OCI-LY7 (cell line): ENCODE measurements at regions not wholly inside any gene's neighbourhood (a gene's known extent, or its start where the extent isn't known, plus 50 kb on each side); places are given as distances from the start of the nearest gene placed in this dataset.
"Not testable (repeated sequence)": the region's sequence is repeated elsewhere in the genome, so short reads cannot be mapped to it uniquely, and the experiment has no call there.

ENCODE experiments used
- BruUV-seq: library from RNA; stranded (reverse); fragments of 400-500 nt; replicated peaks from 2 replicates; lab custom pipeline; 2021; lab: Mats Ljungman, UMichigan
- CTCF ChIA-PET: fragments of 300-600 bp; sonication (Branson Sonifier 250); formaldehyde crosslinking; loops from one replicate; lab custom pipeline; 2022; ENCODE audit warnings: antibody characterized with exemption; ENCODE audit not compliant: unreplicated experiment; lab: Charles Lee
- POLR2A ChIA-PET: fragments of 300-600 bp; sonication (Branson Sonifier 250); formaldehyde crosslinking; loops from one replicate; lab custom pipeline; 2022; ENCODE audit warnings: antibody characterized with exemption; lab: Charles Lee
- DNase-seq: peaks from one replicate; pipeline ENCODE4 v3.0.0-alpha.2; 2015; ENCODE audit warnings: low spot score
- H2AFZ ChIP-seq: fragments of 200-600 bp; sonication (generic), shearing (Covaris generic); 2 replicates; pipeline ENCODE4 v1.6.1; 2014; ENCODE audit warnings: mild to moderate bottlenecking, antibody characterized with exemption, low read length, moderate library complexity
- H3K27ac ChIP-seq: fragments of 200-600 bp; sonication (generic); 2 replicates; pipeline ENCODE4 v1.5.1; 2014; ENCODE audit warnings: mixed run types, low read depth, mild to moderate bottlenecking, moderate library complexity, low read length, inconsistent platforms; ENCODE audit not compliant: poor library complexity, severe bottlenecking
- H3K36me3 ChIP-seq: fragments of 200-600 bp; sonication (generic); 2 replicates; pipeline ENCODE4 v1.6.1; 2014; ENCODE audit warnings: mild to moderate bottlenecking, antibody characterized with exemption, low read length, moderate library complexity, mixed read lengths; ENCODE audit not compliant: insufficient read depth
- H3K4me1 ChIP-seq: fragments of 200-600 bp; sonication (generic); 2 replicates; pipeline ENCODE4 v1.5.1; 2014; ENCODE audit warnings: mild to moderate bottlenecking, low read length; ENCODE audit not compliant: insufficient read depth, poor library complexity, severe bottlenecking
- H3K4me2 ChIP-seq: fragments of 200-600 bp; sonication (generic); 2 replicates; pipeline ENCODE4 v1.6.1; 2014; ENCODE audit warnings: mild to moderate bottlenecking, low read length
- H3K4me3 ChIP-seq: fragments of 200-600 bp; sonication (generic); 2 replicates; pipeline ENCODE4 v1.5.1; 2014; ENCODE audit warnings: mild to moderate bottlenecking, low read depth, low read length; ENCODE audit not compliant: poor library complexity, severe bottlenecking
- H3K79me2 ChIP-seq: fragments of 200-600 bp; sonication (generic); 2 replicates; pipeline ENCODE4 v1.6.1; 2016; ENCODE audit warnings: low read depth, mild to moderate bottlenecking, low read length, moderate library complexity, mixed read lengths; ENCODE audit not compliant: insufficient read depth
- H3K9me2 ChIP-seq: fragments of 200-600 bp; sonication (generic); 2 replicates; pipeline ENCODE4 v1.6.1; 2016; ENCODE audit warnings: mild to moderate bottlenecking, low read length, mixed read lengths; ENCODE audit not compliant: insufficient read depth
- H3K9me3 ChIP-seq: fragments of 200-600 bp; sonication (generic); 2 replicates; pipeline ENCODE4 v1.6.1; 2014; ENCODE audit warnings: mild to moderate bottlenecking, mixed run types, low read length, mixed read lengths
- H4K20me1 ChIP-seq: fragments of 200-600 bp; sonication (generic); 2 replicates; pipeline ENCODE4 v1.6.1; 2014; ENCODE audit warnings: mild to moderate bottlenecking, antibody characterized with exemption, low read length, moderate library complexity, mixed read lengths; ENCODE audit not compliant: insufficient read depth
- intact Hi-C: fragments of 100-400 bp; cut with micrococcal nuclease; formaldehyde crosslinking; loops from one replicate; pipeline ENCODE4 v1.10.0; 2022; ENCODE audit not compliant: unreplicated experiment

GRCh38 chr9:62909447-62909846 lies 1719.6 kb downstream of the SPATA31A7 start:
- POLR2A ChIA-PET, H3K9me3 ChIP-seq, CTCF ChIA-PET, H3K4me1 ChIP-seq, intact Hi-C loops, H2AFZ ChIP-seq, H3K9me2 ChIP-seq, H4K20me1 ChIP-seq, H3K79me2 ChIP-seq, H3K27ac ChIP-seq, DNase-seq, H3K36me3 ChIP-seq, H3K4me3 ChIP-seq, BruUV-seq, H3K4me2 ChIP-seq: not testable (repeated sequence)

- CTCF ChIA-PET, H2AFZ ChIP-seq, H4K20me1 ChIP-seq, POLR2A ChIA-PET, H3K9me3 ChIP-seq, H3K4me1 ChIP-seq, DNase-seq, H3K79me2 ChIP-seq, H3K4me2 ChIP-seq, intact Hi-C loops, H3K9me2 ChIP-seq, H3K36me3 ChIP-seq, H3K27ac ChIP-seq, H3K4me3 ChIP-seq, BruUV-seq: not testable (repeated sequence)
Measured at GRCh38 chr9:62912278-62912677, 1722.4 kb downstream of the SPATA31A7 start.

DNA sequence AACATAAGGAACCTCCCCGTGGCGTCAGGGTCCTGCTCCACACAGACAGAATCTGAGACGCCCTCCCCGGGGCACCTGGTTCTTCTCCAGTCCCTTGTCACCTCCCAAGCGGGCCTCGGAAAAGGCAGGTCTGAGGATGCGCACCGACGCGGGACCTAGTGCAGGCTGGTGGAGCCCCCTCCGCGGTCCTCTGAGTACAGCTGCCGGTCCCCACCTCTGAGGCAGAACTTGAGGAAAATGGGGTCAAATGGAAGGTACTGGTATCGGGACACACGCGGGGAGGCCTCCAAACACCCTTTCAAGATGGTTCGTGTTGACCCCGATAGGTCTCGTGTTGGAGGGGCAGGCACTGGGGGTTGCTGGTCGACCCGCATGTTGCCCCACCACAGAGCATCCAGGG lies 1725.3 kb downstream of the SPATA31A7 start:
- BruUV-seq, H4K20me1 ChIP-seq, CTCF ChIA-PET, H3K4me3 ChIP-seq, POLR2A ChIA-PET, H3K4me2 ChIP-seq, H3K36me3 ChIP-seq, intact Hi-C loops, H3K27ac ChIP-seq, DNase-seq, H3K4me1 ChIP-seq, H3K79me2 ChIP-seq, H3K9me3 ChIP-seq, H3K9me2 ChIP-seq, H2AFZ ChIP-seq: not testable (repeated sequence)

DNA sequence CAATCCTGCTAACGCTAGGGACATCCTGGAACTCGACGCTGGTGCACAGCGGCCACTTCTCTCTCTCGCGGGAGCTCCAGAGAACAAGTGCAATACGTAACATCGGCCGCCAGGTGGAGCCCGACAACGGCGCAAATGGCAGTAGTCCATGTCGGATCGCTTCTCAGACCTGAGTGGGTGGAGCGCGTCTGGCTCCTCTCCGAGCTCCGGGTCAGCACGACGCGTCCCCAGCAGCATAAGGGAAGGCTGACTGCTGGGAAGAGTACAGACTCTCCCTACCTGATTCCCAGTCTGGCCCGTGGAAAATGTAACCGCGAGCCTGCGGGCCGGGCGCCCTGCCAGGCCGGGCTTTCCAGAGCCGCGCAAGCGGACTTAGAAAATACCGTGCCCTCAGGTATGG lies 1725.8 kb downstream of the SPATA31A7 start:
- H3K27ac ChIP-seq, H3K4me1 ChIP-seq, H3K4me2 ChIP-seq, H3K4me3 ChIP-seq, H3K9me3 ChIP-seq, DNase-seq, BruUV-seq, H3K36me3 ChIP-seq, H3K9me2 ChIP-seq, CTCF ChIA-PET, POLR2A ChIA-PET, intact Hi-C loops, H3K79me2 ChIP-seq, H4K20me1 ChIP-seq, H2AFZ ChIP-seq: not testable (repeated sequence)

- H3K36me3 ChIP-seq, H4K20me1 ChIP-seq, DNase-seq, BruUV-seq, H3K79me2 ChIP-seq, H3K9me3 ChIP-seq, H2AFZ ChIP-seq, POLR2A ChIA-PET, H3K4me1 ChIP-seq, H3K4me3 ChIP-seq, H3K4me2 ChIP-seq, CTCF ChIA-PET, intact Hi-C loops, H3K27ac ChIP-seq, H3K9me2 ChIP-seq: not testable (repeated sequence)
Measured at GRCh38 chr9:62918648-62919385, 1729.0 kb downstream of the SPATA31A7 start.

DNA sequence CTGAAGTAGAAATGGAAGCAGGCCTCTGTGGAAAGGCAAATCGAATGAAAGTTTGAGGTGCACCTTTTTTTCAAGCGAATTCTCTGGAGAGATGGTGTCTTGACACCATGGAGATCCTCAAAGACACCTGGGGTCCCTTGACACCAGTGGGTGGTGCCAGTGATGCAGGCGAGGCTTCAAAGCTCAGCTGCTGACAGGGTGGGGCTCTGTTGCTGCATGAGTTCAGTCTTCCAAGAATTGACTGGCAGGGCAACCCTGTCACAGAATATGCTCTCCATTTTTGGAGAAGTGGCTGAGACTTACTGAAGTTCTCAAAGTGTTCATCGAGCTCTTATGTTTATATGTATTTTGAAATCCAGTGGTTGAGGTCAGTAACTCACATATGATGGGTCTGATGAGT lies 1741.6 kb downstream of the SPATA31A7 start:
- H3K9me3 ChIP-seq, BruUV-seq, H3K36me3 ChIP-seq, DNase-seq, H3K79me2 ChIP-seq, POLR2A ChIA-PET, CTCF ChIA-PET, H3K4me3 ChIP-seq, intact Hi-C loops, H3K4me1 ChIP-seq, H3K9me2 ChIP-seq, H4K20me1 ChIP-seq, H3K27ac ChIP-seq, H2AFZ ChIP-seq, H3K4me2 ChIP-seq: not testable (repeated sequence)
